Midbrain (tissue), 1 donor: ENCODE measurements at regions not wholly inside any gene's neighbourhood (a gene's known extent, or its start where the extent isn't known, plus 50 kb on each side); places are given as distances from the start of the nearest gene placed in this dataset.
"Not testable (repeated sequence)": the region's sequence is repeated elsewhere in the genome, so short reads cannot be mapped to it uniquely, and the experiment has no call there.

ENCODE experiments used
- DNase-seq: peaks from one replicate; lab custom pipeline; 2025; lab: John Stamatoyannopoulos, UW

- no peak for DNase-seq
These were observed 1674.3 kb upstream of the AGA start for GRCh38 chr4:179116581-179116980.

GRCh38 chr4:179123084-179123483 lies 1680.8 kb upstream of the AGA start:
- no peak for DNase-seq

- DNase-seq = no peak
These were observed 1682.2 kb upstream of the AGA start for GRCh38 chr4:179124419-179124818.

- DNase-seq = no peak
These were observed 1682.7 kb upstream of the AGA start for GRCh38 chr4:179124957-179125356.

DNA sequence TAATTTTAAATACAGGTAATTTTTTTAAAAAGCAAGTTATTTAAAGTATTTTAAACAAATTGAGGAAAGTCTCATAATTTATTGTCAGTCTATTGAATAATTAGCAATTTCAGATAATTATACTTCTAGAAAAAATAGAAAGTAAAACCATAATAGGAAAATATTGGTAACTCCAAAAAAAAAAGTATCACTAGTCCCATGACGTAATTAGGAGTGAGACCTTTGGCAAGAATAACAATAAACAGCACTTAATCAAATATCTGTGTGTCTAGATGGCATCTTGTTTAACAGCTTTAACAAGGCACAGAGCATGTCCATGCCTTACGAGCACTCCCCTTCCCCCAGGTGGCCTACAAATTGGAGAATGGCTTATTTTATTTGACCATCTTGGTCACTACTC lies 1683.6 kb upstream of the AGA start:
- no peak for DNase-seq

DNA sequence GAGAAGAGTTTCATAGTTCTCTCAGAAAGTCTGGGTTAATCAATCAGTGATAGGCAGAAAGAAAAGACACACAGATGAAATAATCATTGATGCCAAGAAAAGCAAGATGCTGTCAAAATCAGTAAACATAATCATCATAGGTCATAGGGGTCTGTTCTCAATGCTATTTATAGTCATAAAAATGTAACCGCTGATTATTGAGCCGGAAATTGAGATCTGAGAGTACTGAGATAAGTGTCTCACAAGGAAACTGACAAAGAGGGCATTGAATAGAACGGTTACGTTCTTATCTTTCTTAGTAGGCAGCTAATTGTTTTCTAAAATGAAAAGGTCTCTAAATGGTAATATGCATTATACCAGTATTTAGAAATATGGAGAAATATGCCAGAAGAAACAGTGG lies 1686.1 kb upstream of the AGA start:
- DNase-seq = no peak

GRCh38 chr4:179130122-179130714 lies 1688.0 kb upstream of the AGA start:
- no peak for DNase-seq

- no peak for DNase-seq
These were observed 1703.7 kb upstream of the AGA start for GRCh38 chr4:179145746-179146525.

DNA sequence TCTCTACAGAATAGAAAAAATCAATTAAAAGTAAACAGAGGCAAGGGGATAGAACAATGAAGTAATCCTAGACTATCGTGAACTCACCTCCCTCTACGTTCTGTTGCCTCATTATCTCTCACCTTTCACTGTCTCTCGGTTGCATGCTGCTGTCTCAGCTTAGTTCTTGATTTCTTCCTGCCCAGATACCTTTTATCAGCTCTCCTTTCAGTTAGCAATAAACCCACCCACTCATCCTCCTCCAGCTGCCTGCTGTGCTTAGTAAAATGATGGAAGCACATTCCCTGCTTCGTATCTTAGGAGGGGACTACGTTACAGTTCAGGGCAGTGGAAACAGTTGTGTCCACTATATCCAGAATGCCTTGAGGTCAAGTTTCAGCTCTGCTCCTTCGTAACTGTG lies 1709.5 kb upstream of the AGA start:
- DNase-seq = no peak

DNA sequence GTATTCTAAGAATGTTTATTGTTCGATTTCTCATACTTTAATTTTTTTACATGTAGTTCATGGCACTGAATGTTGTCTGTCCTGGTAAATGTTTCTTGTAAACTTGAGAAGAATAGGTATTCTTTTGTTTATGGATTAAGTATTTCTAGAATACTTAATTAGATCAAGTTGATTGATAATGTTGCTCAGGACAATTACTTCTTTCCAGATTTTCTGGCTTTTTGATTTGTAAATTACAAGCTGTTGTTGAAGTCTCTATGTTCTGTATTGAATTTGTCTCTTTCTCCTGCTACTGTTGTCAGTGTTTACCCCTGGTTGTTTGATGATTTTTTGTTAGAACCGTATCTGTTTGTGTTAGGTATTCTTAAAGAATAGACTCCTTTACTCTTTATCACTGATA lies 1720.9 kb upstream of the AGA start:
- DNase-seq = no peak

DNA sequence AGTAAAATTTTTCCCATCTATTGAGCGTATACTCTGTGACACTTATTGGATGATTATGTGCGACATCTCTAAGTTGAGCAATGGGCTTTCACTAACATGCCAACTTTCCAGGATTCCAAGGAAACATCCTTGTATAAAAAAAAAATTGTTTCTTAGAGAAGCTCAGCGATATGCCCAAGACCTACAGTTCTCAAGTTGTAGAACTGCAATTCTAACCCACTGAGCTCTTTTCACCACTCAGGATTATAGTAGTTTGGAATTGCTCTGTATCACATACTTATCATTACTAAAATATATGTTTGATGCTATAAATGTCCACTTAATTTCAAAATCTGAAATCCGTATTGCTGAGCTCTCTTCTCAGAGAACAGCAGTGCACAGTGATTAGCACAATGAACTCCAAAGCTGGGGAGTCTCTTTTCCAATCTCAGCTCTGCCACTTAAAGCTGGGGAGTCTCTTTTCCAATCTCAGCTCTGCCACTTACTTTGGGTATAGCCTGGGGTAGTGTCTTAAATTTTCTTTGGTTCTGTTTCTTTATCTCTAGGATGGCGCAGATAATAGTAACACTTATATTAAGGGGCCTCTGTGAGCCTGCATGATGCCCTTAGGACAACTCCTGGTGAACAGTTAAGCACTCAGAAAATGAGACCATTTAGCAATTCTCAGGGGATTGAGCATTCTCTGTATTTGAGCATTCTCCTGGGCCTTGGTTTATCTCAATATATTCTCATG lies 1722.2 kb upstream of the AGA start:
- no peak for DNase-seq

DNA sequence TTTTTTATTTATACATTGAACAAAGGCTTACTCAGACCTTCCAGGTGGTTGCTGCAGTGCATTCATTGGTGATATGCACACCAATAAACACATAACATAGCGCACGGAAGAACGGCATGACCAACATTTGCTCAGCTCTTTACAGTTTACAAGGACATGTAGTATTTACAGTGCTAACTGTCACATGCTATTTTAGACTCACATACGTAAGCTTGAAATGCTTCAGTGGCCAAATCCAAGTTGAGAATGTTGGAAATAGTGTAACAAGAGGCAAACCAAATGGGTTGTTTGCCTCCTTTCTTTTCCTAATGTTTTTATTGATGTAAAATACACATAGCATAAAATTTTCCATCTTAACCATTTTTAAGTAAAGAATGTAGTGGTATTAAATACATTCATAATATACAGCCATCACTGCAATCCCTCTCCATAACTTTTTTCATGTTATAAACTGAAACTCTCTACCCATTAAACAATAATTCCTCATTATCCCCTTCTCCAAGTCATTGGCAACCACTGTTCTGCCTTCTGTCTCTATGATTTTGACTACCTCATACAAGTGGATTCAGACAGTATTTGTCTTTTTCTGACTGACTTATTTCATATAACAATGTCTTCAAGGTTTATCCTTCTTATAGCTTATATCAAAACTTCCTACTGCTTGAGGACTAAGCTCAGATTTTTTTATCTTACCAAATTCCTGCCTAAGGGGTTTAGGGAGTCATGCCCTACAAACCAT lies 1722.9 kb upstream of the AGA start:
- DNase-seq = no peak

DNA sequence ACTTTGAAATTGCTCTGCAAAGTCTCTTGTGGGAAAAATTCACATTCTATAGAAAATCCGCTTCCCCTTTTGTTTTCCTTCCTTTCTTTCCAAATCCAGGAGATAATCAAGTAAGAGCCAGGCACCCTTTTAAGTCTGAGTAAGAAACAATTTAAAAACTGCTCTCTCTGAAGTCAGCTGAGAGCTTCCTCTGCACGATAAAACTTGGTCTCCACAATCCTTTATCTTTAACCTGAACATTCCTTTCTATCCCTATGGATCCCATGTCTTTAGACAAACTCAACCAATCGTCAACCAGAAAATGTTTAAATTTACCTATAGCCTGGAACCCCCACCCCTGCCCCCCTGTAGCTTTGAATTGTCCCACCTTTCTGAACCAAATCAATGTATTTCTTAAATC lies 1723.6 kb upstream of the AGA start:
- no peak for DNase-seq

- not testable (repeated sequence) for DNase-seq
These were observed 1728.1 kb upstream of the AGA start for GRCh38 chr4:179170308-179170707.

DNA sequence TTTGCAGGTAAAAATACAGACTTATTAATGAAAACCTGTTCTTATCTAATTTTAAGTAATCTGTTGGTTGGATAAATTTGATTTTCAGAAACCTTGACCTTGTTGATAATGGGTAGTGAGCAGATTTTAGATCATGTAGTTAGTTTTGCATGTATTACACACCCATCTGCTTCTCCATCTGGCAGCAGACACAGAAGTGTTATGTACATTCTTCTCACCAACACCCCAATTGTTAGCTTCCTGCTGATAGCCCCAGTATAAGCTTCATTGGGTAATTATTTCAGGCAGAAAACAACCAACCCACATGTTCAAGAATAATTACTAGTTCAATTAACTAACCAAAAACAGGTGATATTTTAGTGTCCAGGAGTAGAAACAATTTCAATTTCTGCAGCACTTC lies 1740.5 kb upstream of the AGA start:
- DNase-seq = no peak

GRCh38 chr4:179195887-179196286 lies 1753.7 kb upstream of the AGA start:
- DNase-seq = no peak

DNA sequence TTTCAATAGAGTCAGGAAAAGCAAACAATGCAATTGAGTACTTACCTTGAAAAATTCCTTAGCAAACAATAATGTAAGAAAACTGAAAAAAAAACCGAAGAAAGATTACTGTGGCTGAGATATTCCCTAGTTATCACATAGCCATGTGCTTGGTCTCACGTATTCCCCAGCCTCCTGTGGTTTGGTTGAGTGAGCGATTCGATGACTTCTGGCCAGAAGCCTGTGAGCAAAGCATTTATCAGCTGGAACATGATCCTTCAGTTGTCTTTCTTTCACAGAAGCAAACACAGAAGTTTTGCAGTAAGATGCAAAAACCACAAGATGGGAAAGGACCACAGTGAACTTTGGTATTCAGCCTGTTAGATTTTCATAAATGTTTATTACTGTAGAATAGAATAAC lies 1754.3 kb upstream of the AGA start:
- no peak for DNase-seq

- DNase-seq = no peak
These were observed 1758.4 kb upstream of the AGA start for GRCh38 chr4:179200681-179201080.

GRCh38 chr4:179225594-179225993 lies 1783.4 kb upstream of the AGA start:
- DNase-seq = no peak

DNA sequence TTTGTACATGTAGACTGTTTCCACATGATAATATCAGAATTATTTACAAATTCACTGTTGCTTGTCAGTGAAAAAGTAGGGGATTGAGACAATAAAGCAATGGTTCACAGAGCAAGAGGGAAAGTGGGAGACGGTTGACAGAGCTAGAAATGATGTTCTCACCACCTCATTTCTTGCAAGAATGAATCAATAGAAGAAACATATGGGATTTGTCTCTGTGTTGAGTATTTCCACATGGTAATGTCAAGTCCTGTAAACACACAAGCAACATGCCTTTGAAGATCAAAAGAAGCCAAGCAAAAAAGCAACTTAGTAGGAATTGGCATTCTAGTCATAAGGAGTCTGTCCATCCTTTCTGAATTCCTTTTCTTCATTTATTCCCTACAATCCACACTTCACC lies 1806.6 kb upstream of the AGA start:
- DNase-seq = no peak

GRCh38 chr4:179268791-179269190 lies 1826.6 kb upstream of the AGA start:
- DNase-seq = no peak

GRCh38 chr4:179272282-179272681 lies 1830.0 kb upstream of the AGA start:
- no peak for DNase-seq

DNA sequence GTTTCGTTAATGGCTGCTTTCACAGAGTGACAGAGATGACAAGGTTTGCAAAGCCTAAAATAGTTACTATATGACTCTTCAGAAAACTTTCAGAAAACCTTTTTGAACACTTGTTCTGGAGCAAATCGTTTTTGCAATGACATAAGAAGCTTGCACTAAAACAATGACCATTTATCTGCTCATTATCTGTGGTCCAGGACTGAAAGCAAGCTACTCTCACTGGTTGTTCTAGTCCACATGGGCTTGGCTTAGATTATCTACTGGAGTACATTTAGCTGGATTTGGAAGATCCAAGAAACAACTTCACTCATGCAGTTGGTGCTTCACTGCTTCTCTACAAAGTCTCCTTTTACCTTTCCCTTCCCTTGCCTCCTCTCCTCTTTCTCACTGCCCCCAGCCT lies 1836.4 kb upstream of the AGA start:
- no peak for DNase-seq
